HK-2 (cell line): ENCODE measurements at regions not wholly inside any gene's neighbourhood (a gene's known extent, or its start where the extent isn't known, plus 50 kb on each side); places are given as distances from the start of the nearest gene placed in this dataset.

Experiments
- DNase-seq: peaks from one replicate; pipeline ENCODE4 v3.0.0-alpha.2; 2018; ENCODE audit not compliant: unreplicated experiment

GRCh38 chr10:61091531-61091930, 147.5 kb upstream of the RHOBTB1 start:
- no peak for DNase-seq

GRCh38 chr10:61089251-61089650, 145.3 kb upstream of the RHOBTB1 start:
- DNase-seq, result no peak

GRCh38 chr10:61084493-61084892, 140.5 kb upstream of the RHOBTB1 start:
- no peak for DNase-seq

GRCh38 chr10:61081301-61081700, 137.3 kb upstream of the RHOBTB1 start:
- DNase-seq, result no peak

- no peak for DNase-seq
Observed at GRCh38 chr10:61078542-61079275, 134.7 kb upstream of the RHOBTB1 start.

DNA sequence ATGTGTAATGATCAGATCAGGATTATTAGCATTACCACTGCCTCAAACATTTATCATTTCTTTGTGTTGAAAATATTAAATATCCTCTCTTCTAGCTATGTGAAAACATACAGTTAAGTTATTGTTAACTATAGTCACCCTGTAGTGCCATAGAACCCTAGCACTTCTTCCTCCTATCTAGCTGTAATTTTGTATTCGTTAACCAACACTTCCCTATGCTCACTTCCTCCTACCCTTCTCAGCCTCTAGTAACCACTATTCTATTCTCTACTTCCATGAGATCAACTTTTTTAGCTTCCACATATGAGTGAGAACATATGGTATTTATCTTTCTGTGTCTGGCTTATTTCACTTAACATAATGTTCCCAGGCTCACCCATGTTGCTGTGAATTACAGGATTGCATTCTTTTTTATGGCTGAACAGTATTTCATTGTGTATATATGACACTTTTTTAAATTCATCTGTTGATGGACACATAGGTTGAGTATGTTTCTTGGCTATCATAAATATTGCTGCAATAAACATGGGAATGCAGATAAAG, 132.7 kb upstream of the RHOBTB1 start:
- no peak for DNase-seq

- no peak for DNase-seq
Observed at GRCh38 chr10:61073391-61073790, 129.4 kb upstream of the RHOBTB1 start.

GRCh38 chr10:61071580-61071979, 127.6 kb upstream of the RHOBTB1 start:
- no peak for DNase-seq

- DNase-seq, result no peak
Observed at GRCh38 chr10:61068471-61068870, 124.5 kb upstream of the RHOBTB1 start.

- DNase-seq, result no peak
Observed at GRCh38 chr10:61067671-61068336, 123.8 kb upstream of the RHOBTB1 start.

DNA sequence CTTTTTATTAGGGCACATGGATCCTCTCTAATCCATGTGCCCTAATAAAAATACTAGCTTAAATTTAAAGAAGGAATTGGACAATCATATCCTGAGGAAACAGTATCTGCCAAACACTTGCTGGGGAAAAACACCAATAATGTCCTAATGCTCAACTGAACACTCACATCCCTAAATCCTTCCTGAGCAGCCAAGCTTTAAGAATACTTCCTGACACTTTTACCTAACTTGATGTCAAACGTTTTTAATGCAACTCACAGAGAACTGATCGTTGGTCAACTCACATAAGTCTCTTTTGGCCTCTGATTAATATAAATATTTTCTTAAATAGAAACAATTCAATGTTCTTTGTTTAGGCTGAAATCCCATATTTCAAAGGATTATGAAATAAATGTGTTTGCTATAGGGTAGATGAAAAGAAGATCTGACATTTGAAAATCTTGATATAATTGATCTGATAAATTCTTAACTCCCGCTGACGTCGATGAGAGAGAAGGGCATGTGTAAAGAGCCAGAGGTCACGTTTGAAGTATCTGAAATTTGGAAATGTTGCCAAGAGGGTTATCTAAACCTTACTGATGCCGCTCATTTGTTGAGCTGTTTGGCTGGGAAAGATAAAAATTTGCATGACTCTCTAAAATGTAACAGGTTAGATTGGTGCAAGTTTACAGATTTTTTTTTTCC, 122.8 kb upstream of the RHOBTB1 start:
- DNase-seq, result no peak

- DNase-seq, result no peak
Observed at GRCh38 chr10:61065051-61065450, 121.1 kb upstream of the RHOBTB1 start.

- no peak for DNase-seq
Observed at GRCh38 chr10:61064356-61064755, 120.4 kb upstream of the RHOBTB1 start.

GRCh38 chr10:61063901-61064300, 119.9 kb upstream of the RHOBTB1 start:
- DNase-seq, result no peak

GRCh38 chr10:61063034-61063433, 119.0 kb upstream of the RHOBTB1 start:
- no peak for DNase-seq

DNA sequence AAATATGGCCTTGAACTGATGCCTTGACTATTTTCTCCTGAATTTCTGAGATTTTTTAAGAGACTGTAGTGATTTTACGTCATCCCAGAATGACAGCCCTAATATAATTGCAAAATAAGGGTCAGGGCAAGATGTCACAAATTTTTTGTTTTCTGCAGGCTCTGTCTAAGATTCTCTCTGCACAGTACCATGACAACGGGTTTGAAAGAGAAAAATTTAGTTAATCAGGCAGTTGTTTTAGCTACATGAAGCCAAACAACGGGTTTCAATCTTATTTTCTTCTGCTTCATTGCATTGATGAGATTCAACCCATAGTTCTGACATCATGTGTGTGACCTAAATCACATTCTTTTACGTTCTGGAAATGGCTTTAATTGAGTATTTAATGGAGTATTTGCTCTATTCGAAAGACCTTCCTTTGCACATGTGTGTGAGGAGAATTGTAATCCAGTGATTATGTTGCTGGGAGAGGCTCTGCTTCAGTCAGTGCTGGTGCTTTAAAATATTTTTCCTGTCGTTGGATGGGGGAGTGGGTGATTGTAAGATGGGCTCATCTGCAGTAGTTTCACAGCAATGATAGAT, 118.0 kb upstream of the RHOBTB1 start:
- DNase-seq, result no peak

GRCh38 chr10:61059636-61060035, 115.7 kb upstream of the RHOBTB1 start:
- DNase-seq, result no peak

DNA sequence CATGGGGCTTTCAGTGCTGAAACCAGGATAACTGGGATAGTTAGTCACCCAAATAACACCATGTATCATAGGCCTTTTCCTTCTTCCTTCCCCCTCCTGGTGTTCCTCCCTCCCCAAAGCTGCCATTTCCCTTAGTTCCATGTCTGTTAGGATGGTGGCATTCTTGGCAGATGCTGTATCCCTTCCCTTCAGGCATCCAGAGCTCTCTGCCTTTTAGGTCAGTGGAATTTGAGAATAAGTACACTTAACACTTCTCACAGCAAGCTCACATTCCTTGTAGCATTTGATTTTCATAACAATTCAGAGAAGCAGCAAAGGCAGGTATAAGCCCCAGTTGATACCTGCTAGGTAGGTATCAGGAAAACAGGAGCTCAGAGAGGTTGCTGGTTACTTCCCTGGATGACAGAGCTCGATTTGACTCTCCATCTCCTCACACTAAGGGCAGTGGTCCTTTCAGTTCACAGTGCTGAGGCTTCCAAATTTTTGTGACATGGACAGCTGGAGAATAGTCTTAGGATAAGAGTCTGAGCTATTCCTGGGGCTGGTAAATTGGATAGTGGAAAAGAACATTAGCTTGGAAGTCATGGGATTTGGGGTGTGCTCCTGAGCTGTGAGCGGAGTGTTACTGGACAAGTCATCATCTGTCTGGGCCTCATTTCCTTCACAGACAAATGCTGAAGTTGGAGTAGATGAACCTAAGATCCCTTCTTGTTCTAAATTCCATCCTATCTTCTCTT, 108.7 kb upstream of the RHOBTB1 start:
- DNase-seq, result no peak

- DNase-seq, result no peak
Observed at GRCh38 chr10:61051344-61051743, 107.4 kb upstream of the RHOBTB1 start.

GRCh38 chr10:61050120-61050745, 106.2 kb upstream of the RHOBTB1 start:
- no peak for DNase-seq

DNA sequence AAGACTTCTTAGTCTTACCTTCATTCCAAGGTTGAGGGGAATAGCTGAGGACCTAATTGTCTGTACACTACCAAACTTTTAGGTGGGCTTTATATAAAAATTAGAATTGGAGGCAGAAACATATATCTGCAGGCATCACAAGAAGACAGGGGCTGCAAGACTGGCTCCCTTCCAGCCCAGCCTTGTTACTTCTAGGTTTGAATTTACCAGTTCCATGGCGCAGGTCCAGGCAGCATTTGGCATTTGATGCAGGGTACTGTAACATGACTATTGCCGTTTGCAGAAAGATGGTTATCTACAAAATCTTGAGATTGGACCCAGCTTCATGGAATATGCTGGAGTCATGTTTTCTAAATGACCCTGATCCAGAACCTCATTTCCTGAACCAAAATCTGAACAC, 105.4 kb upstream of the RHOBTB1 start:
- DNase-seq, result no peak
